H9 (cell line): ENCODE measurements at regions not wholly inside any gene's neighbourhood (a gene's known extent, or its start where the extent isn't known, plus 50 kb on each side); places are given as distances from the start of the nearest gene placed in this dataset.

Experiments used
- DNase-seq: peaks from one replicate; pipeline ENCODE4 v3.0.0-alpha.2; 2017
- H2AFZ ChIP-seq: one replicate; pipeline ENCODE4 v1.6.1; 2013; ENCODE audit warnings: mild to moderate bottlenecking, low read length, control low read depth, moderate library complexity
- H2AK5ac ChIP-seq: 2 replicates; pipeline ENCODE4 v1.6.1; 2013; ENCODE audit warnings: low read length, control low read depth, mixed read lengths; ENCODE audit not compliant: insufficient read length
- H2BK120ac ChIP-seq: one replicate; pipeline ENCODE4 v1.6.1; 2013; ENCODE audit warnings: low read depth, mild to moderate bottlenecking, low read length, control low read depth, inconsistent platforms; ENCODE audit not compliant: poor library complexity, severe bottlenecking
- H2BK12ac ChIP-seq: 2 replicates; pipeline ENCODE4 v1.6.1; 2013; ENCODE audit warnings: low read length, control low read depth, mixed read lengths, low read depth; ENCODE audit not compliant: insufficient read length
- H2BK15ac ChIP-seq: 2 replicates; pipeline ENCODE4 v1.6.1; 2013; ENCODE audit warnings: low read depth, low read length, control low read depth
- H2BK20ac ChIP-seq: one replicate; pipeline ENCODE4 v1.6.1; 2013; ENCODE audit warnings: low read depth, mild to moderate bottlenecking, low read length, control low read depth, inconsistent platforms; ENCODE audit not compliant: poor library complexity, severe bottlenecking
- H2BK5ac ChIP-seq: 2 replicates; pipeline ENCODE4 v1.6.1; 2013; ENCODE audit warnings: low read length, control low read depth, mixed read lengths; ENCODE audit not compliant: insufficient read length
- H3K14ac ChIP-seq: 2 replicates; pipeline ENCODE4 v1.6.1; 2013; ENCODE audit warnings: low read length, control low read depth; ENCODE audit not compliant: insufficient read depth
- H3K18ac ChIP-seq: 2 replicates; pipeline ENCODE4 v1.6.1; 2013; ENCODE audit warnings: low read depth, mild to moderate bottlenecking, mixed read lengths, low read length, control low read depth; ENCODE audit not compliant: insufficient read length
- H3K23ac ChIP-seq: 2 replicates; pipeline ENCODE4 v1.6.1; 2013; ENCODE audit warnings: low read length, control low read depth, mixed read lengths, low read depth; ENCODE audit not compliant: insufficient read length
- H3K23me2 ChIP-seq: 2 replicates; pipeline ENCODE4 v1.6.1; 2013; ENCODE audit warnings: low read depth, mild to moderate bottlenecking, mixed read lengths, low read length, control low read depth; ENCODE audit not compliant: insufficient read length, poor library complexity, severe bottlenecking
- H3K27ac ChIP-seq: 2 replicates; pipeline ENCODE4 v1.5.1; 2013; ENCODE audit warnings: low read length, control low read depth, mixed read lengths, low read depth; ENCODE audit not compliant: insufficient read length
- H3K27me3 ChIP-seq: 2 replicates; pipeline ENCODE4 v1.6.1; 2013; ENCODE audit warnings: low read length, control low read depth, inconsistent platforms; ENCODE audit not compliant: insufficient read depth
- H3K4ac ChIP-seq: 2 replicates; pipeline ENCODE4 v1.6.1; 2013; ENCODE audit warnings: low read depth, mild to moderate bottlenecking, control low read depth, inconsistent platforms, low read length, moderate library complexity
- H3K4me1 ChIP-seq: 2 replicates; pipeline ENCODE4 v1.6.1; 2013; ENCODE audit warnings: low read length, control low read depth, inconsistent platforms; ENCODE audit not compliant: insufficient read depth
- H3K4me2 ChIP-seq: 2 replicates; pipeline ENCODE4 v1.6.1; 2013; ENCODE audit warnings: low read length, control low read depth, mixed read lengths; ENCODE audit not compliant: insufficient read length, insufficient read depth
- H3K56ac ChIP-seq: 2 replicates; pipeline ENCODE4 v1.6.1; 2013; ENCODE audit warnings: low read depth, mild to moderate bottlenecking, mixed read lengths, low read length, control low read depth; ENCODE audit not compliant: insufficient read length
- H3K79me1 ChIP-seq: 2 replicates; pipeline ENCODE4 v1.6.1; 2013; ENCODE audit warnings: low read depth, mild to moderate bottlenecking, moderate library complexity, low read length, control low read depth, inconsistent platforms; ENCODE audit not compliant: insufficient read depth, poor library complexity, severe bottlenecking
- H3K79me2 ChIP-seq: 2 replicates; pipeline ENCODE4 v1.6.1; 2013; ENCODE audit warnings: low read length, control low read depth, inconsistent platforms; ENCODE audit not compliant: insufficient read depth
- H3K9ac ChIP-seq: 2 replicates; pipeline ENCODE4 v1.6.1; 2013; ENCODE audit warnings: low read length, control low read depth, mixed read lengths; ENCODE audit not compliant: insufficient read length; ENCODE audit errors: extremely low read depth
- H3K9me3 ChIP-seq: one replicate; pipeline ENCODE4 v1.6.1; 2013; ENCODE audit warnings: low read depth, low read length, inconsistent platforms; ENCODE audit not compliant: control insufficient read depth
- H3T11ph ChIP-seq: one replicate; pipeline ENCODE4 v1.6.1; 2013; ENCODE audit warnings: mild to moderate bottlenecking, low read length, control low read depth, inconsistent platforms
- H4K20me1 ChIP-seq: one replicate; pipeline ENCODE4 v1.6.1; 2013; ENCODE audit not compliant: control insufficient read depth, insufficient read length, insufficient read depth
- H4K5ac ChIP-seq: 2 replicates; pipeline ENCODE4 v1.6.1; 2013; ENCODE audit warnings: low read depth, mild to moderate bottlenecking, mixed read lengths, low read length, control low read depth; ENCODE audit not compliant: insufficient read length
- H4K8ac ChIP-seq: replicated peaks from 2 replicates; pipeline ENCODE4 v1.6.1; 2013; ENCODE audit warnings: low read length, control low read depth, mixed read lengths, low read depth; ENCODE audit not compliant: insufficient read length
- H4K91ac ChIP-seq: 2 replicates; pipeline ENCODE4 v1.6.1; 2013; ENCODE audit warnings: low read depth, mild to moderate bottlenecking, moderate library complexity, mixed read lengths, low read length, control low read depth; ENCODE audit not compliant: insufficient read length
- H3K27ac Mint-ChIP-seq, 3 experiments: 2 replicates in 2 of 3; 3 replicates in 1 of 3; pipeline ENCODE4 v1.8.0; 2020 to 2021; ENCODE audit warnings: mixed read lengths in 3 of 3, mild to moderate bottlenecking in 1 of 3, moderate library complexity in 1 of 3
- H3K27me3 Mint-ChIP-seq: 2 replicates; pipeline ENCODE4 v1.8.0; 2021; ENCODE audit warnings: low read depth, mild to moderate bottlenecking, moderate library complexity, mixed read lengths
- H3K36me3 Mint-ChIP-seq, 3 experiments: 2 replicates in 2 of 3; 3 replicates in 1 of 3; pipeline ENCODE4 v1.8.0; 2020 to 2021; ENCODE audit warnings: low read depth in 3 of 3, mixed read lengths in 3 of 3; ENCODE audit not compliant: insufficient read depth in 1 of 3
- H3K4me1 Mint-ChIP-seq, 2 experiments: 2 replicates each; pipeline ENCODE4 v1.8.0; 2020; ENCODE audit warnings: mixed read lengths in 2 of 2
- H3K4me3 Mint-ChIP-seq, 2 experiments: 2 replicates in 1 of 2; 3 replicates in 1 of 2; pipeline ENCODE4 v1.8.0; 2020 to 2021; ENCODE audit warnings: mild to moderate bottlenecking in 2 of 2, mixed read lengths in 2 of 2, moderate library complexity in 1 of 2
- H3K9me3 Mint-ChIP-seq, 2 experiments: 2 replicates in 1 of 2; 3 replicates in 1 of 2; pipeline ENCODE4 v1.8.0; 2020; ENCODE audit warnings: mild to moderate bottlenecking in 2 of 2, mixed read lengths in 2 of 2, moderate library complexity in 1 of 2
- CTCF ChIP-seq: fragments of 200-600 bp; sonication (generic); conservative IDR thresholded peaks from 3 replicates; pipeline ENCODE4 v1.8.0; 2021; ENCODE audit warnings: antibody characterized with exemption, mild to moderate bottlenecking
- WGBS: extraction: QIAGEN DNeasy Blood & Tissue Kit; methylation state at CpG from one replicate; pipeline ENCODE4 v1.1.7; 2013; ENCODE audit warnings: missing lambda C conversion rate, low lambda C conversion rate, mixed read lengths; ENCODE audit not compliant: insufficient read length; ENCODE audit errors: extremely low coverage; 5-methylcytosine and 5-hydroxymethylcytosine counted together

GRCh38 chr4:10746371-10747171 lies 62.0 kb upstream of the CLNK start:
- no peak overlapping the region for H2AK5ac ChIP-seq
- H3K4me3 Mint-ChIP-seq, result no peak overlapping the region
- H3K4me2 ChIP-seq, result no peak overlapping the region
- no peak overlapping the region for H3T11ph ChIP-seq
- no peak overlapping the region for H3K18ac ChIP-seq
- H3K4ac ChIP-seq, result no peak overlapping the region
- no peaks in the 10 kb centered on the region for H3K4me1 Mint-ChIP-seq
- no peak overlapping the region for H4K91ac ChIP-seq
- no peak overlapping the region for H3K27ac Mint-ChIP-seq
- no peak overlapping the region for H3K56ac ChIP-seq
- no peaks in the 10 kb centered on the region for H3K9me3 ChIP-seq
- H4K20me1 ChIP-seq, result no peaks in the 10 kb centered on the region
- no peaks in the 10 kb centered on the region for H3K23me2 ChIP-seq
- no peak overlapping the region for H2BK15ac ChIP-seq
- H3K79me2 ChIP-seq, result no peaks in the 10 kb centered on the region
- no peaks in the 10 kb centered on the region for H3K27me3 ChIP-seq
- H3K36me3 Mint-ChIP-seq, result no peaks in the 10 kb centered on the region
- TF ChIP-seq CTCF, result no peak
- H2BK5ac ChIP-seq, result no peak overlapping the region
- H3K4me1 ChIP-seq, result no peaks in the 10 kb centered on the region
- no peak overlapping the region for H3K9ac ChIP-seq
- no peak overlapping the region for H2AFZ ChIP-seq
- no peak overlapping the region for H2BK12ac ChIP-seq
- no peak overlapping the region for H2BK20ac ChIP-seq
- H4K5ac ChIP-seq, result no peak overlapping the region
- H4K8ac ChIP-seq, result no peak overlapping the region
- WGBS, result no CpG with 5 or more reads among the region's 3 CpGs
- no peak for DNase-seq
- H3K14ac ChIP-seq, result no peak overlapping the region
- no peak overlapping the region for H3K27ac ChIP-seq
- no peaks in the 10 kb centered on the region for H3K27me3 Mint-ChIP-seq
- H2BK120ac ChIP-seq, result no peak overlapping the region
- no peak overlapping the region for H3K23ac ChIP-seq
- H3K79me1 ChIP-seq, result no peaks in the 10 kb centered on the region
- no peaks in the 10 kb centered on the region for H3K9me3 Mint-ChIP-seq
